GM19328 (cell line): ENCODE measurements at regions not wholly inside any gene's neighbourhood (a gene's known extent, or its start where the extent isn't known, plus 50 kb on each side); places are given as distances from the start of the nearest gene placed in this dataset.

Experiments
- ATAC-seq: cut with Tn5 transposase; IDR thresholded peaks from one replicate; pipeline ENCODE4 v1.9.1; 2021; ENCODE audit warnings: mild to moderate bottlenecking, moderate library complexity; ENCODE audit not compliant: unreplicated experiment

DNA sequence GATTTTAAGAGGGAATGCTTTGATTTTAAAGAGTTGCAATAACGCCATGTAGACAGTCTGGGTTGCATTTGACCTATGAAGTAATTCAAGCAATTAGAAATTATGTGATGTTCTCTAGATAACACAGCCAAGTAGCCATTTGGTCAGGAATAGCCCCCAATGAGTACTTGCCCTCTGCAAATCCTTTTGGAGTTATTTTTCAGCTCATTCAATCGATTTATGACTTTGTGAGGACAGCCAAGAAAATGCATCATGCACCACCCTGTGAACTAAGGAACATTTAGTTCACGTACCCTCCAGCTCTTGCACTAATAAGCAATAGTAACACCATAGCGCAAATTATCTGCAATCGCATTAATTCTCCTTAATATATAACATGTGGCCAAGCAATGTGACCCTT is 552.6 kb upstream of the INTU start:
- no peak for ATAC-seq

DNA sequence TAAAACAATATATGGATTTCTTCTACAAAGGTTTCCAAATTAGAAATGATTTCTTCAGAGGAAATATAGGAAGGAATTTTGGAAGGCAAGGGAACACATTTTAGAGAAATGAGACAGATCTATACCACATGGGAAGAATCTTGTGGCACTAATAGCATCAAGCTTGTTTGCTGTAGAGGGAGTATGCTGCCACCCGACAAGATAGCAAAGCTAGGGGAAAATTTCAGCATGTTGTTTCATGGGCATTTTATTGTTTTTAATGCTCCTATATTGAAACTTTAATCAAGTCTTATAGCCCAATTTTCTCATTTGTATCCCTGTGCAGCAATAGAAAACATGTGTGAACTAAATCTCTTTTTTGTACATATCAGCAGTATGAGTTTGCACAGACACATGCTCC is 551.7 kb upstream of the INTU start:
- ATAC-seq, result no peak

DNA sequence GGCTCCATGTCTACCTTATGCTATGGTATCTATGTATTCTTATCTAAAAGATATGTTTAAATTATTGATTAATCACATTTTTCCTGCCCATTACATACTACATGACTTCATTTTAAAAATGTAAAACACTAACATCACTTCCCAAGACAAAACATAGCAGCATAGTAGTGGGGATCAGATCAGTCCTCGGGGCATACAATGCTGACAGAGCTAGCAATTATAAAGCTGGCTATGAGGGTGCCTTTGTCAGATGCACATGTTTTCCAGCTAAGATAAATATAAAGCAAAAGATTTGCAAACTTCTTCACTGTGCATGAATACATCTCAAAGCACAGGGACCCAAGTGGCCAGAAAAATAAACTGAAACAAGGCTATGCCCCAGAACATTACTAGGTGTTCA is 549.8 kb upstream of the INTU start:
- ATAC-seq, result no peak

DNA sequence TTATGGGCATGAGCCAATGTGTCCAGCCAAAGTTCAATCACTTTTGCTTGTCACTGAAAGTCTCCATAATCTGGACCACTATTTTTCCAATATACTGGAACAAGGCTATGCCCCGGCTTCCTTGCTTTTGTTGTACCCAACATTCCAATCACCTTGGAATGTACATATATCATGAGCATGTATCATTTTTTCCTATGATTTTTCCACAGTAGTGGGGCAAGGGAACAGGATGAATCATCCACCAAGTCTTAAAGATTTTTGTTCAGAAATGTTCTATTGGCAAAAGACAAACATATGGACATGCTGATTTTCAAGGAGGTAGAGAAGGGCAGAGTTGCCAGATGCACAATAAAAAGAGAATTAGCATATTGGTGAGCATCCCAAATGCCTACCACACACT is 548.1 kb upstream of the INTU start:
- ATAC-seq, result no peak

DNA sequence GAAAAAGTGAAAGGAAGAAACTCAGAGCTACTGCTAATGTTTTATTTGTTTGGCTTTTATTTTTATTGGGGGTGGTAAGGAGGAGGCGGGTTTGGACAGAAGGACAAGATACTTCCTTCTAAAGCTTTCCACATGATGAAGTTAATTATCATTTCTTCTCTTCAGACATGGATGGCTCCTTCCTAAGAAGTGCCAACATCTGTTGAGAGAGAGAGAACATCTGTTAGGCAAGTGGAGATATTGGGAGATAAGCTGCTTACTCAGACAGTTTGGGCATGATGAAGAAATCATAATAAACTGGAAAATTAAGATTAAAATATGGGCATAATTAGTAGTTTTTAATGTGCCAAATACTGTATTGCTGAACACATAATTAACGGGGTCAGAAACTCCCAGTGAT is 535.7 kb upstream of the INTU start:
- no peak for ATAC-seq

DNA sequence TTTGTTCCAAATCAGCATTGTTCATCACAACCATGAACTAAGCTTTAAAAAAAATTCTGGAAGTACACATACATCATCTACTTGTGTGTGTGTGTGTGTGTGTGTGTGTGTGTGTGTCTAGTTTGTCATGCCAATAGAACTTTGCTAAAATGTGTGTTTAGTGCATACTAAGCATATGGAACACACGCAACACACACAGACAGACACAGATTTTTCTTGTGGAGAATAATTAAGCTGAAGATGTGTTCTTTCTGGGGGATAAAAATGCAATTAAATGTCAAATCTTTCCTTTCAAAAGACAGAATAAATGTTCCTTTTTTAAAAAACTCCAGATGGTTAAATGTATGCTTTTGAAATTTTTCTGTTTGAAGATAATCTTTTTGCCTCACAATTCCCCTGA is 530.4 kb upstream of the INTU start:
- ATAC-seq, result no peak

DNA sequence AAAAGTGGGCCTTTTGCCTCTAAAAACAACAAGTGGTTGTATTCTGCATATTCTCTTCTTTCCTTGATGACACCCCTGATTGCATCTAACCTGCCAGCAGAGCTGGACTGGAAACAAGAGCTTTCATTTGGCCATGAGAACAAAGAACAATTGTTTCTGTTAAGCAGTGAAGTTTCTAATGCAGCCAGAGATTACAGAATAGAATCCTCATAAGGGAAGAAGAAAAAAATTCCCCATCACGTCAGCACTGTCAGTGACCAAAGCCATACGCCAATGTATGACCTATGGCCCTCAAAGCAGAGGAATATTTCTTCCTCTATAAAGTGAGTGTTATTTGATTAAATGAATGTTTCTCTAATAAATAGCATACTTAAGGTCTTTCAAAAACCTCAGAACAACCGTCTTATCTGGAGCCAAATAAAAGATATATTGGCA is 529.1 kb upstream of the INTU start:
- no peak for ATAC-seq

DNA sequence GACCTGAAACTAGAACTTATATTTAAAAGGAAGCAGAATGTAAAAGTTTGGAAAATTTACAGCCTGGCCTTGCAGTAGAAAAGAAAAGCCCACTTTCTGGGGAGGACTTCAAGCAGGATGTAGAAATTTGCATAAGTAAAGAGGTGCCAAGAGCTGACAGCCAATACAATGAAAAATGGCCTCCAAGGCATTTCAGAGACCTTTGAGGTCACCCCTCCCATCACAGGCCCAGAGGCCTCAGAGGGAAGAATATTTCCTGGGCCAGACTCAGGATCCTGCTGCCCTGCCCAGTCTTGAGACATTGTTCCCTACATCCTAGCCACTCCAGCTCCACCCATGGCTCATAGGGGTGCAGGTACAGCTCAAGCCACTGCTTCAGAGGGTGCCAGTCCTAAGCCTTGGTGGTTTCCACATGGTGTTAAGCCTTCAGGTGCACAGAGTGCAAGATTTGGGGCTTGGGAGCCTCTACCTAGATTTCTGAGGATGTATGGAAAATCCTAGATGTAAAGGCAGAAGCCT is 518.9 kb upstream of the INTU start:
- no peak for ATAC-seq

DNA sequence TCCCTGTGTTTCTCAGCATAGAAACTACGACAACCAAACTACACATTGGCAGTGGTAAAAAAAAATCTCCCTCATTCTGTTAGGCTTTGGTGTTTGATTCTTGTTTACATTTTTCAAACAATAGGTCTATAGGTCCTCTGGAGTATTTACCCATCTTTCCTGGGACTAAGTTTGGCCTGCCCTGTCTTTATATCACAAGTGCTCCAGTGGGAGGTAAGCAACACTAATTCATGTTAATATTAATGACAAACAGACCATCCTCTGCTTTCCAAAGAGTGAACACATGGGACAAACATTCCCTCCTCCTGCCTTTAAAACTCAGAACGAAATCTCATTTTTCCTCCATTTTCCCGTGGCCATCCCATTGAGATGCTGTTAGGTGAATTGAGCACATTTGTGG is 514.1 kb upstream of the INTU start:
- ATAC-seq, result no peak

DNA sequence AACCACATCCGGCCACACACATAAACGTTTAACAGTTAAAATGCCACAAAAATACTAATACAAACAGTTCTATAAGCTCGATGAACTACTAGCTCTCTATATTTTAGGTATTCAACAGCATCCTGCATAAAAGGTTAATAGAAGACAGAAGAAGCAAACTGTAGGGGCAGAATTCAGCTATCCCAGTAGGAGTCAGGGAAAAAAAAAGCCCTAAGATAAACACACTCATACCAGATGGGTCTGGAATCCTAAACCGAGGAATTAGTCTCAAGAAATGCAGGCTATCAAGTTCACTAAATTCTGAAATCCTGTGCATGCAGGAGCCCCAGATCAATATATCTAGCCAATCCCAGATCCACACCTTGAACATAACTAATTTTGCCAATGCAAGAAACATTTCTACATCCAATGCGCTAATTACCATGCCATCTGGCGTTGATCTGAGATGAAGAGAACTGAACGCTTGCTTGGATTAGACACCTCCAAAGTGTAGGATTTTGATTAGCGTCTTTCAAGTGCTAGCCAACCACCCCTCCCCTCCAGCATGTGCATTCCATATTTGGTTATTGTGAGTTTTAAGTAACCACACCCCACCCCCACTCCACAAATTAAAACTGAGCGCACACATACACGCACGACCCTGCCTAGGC is 512.2 kb upstream of the INTU start:
- ATAC-seq, result no peak

DNA sequence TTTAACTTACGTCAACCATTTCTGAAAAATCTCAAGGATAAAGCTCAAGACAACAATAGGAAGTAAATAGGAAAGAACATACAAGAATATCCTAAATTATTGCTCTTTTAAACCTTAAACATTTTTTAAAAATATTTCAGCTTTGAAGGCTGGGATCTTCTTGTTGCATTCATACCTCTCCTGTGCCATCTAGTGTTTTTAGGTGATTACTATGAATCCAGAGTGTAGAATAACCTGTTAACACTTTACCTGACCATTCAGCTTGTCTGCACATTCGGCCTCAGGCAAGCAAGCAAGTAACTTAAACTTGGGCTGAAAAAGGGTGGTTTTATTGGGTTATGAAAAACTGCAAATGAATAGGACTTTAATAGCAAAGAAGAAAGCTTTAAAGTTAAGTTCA is 507.8 kb upstream of the INTU start:
- no peak for ATAC-seq

DNA sequence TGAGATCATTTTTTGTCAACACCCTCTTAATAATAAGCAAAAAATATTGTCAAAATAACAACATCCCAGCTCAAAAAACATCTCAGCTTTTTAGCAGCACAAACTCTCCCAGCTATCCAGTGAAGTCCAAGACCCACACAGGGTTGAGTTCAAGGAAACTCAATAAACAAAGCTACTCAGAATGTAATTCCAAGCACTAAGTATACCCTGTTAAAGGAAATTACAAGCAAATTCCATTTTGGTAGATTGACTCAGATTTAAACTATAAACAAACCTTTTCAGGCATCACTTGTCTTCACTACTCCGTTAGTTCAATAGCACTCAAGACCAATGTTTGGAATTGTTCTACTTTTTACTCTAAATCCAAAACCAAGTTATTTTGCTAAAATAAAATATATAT is 506.0 kb upstream of the INTU start:
- ATAC-seq, result no peak

DNA sequence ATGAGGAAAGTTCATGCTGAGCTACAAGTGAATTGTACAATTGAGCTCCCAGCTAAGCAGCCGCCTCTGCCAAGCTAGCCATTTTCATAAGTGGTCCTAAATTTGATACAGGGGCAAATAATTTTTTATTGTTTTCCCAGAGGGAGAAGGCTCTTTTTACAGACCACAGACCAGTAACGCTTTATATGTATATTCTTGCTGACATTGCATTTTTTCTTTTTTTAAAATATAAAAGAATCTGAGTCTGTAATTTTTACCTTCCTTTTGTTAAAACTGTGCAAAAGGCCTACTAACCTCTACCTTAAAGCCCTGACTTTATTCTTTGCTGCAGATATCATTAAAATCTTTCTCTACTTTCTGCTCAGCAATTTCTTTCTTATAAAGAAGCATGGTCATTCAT is 501.2 kb upstream of the INTU start:
- no peak for ATAC-seq

DNA sequence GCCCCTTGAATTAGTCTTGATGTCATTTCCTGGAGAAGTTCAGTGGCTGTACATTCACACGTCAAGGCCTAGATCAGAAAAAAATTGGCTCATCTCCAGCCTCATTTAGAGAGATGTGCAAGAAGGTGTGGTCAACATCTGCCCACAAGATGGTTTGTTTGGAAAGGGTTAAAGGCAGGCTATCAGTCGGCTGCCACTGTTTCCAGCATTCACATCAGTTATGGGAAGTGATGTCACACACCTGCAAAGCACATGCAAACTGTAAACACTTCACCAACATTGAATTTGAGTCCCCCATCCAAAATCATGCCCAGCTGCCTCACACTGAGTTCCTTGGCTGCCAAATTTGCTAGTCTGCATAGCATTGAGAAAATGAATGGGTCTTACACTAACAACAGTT is 498.3 kb upstream of the INTU start:
- ATAC-seq, result no peak

DNA sequence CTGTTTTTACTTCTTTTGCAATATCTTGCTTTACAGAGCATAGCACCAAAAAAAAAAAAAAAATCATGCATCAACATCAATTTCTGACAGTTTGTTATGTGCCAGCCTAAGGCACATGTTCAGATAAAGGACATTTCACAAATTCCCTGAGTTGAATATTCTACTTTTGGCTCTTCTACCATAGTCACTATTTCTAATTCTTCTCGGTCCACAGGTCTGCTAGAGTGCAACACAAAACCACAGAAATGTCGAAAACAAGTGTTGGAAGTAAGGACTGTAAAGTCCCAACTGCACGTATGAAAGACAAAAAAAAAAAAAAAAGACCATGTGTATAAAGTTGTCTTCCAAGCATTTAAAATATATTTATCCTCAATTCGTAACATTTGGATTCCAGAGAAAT is 494.2 kb upstream of the INTU start:
- ATAC-seq, result no peak

DNA sequence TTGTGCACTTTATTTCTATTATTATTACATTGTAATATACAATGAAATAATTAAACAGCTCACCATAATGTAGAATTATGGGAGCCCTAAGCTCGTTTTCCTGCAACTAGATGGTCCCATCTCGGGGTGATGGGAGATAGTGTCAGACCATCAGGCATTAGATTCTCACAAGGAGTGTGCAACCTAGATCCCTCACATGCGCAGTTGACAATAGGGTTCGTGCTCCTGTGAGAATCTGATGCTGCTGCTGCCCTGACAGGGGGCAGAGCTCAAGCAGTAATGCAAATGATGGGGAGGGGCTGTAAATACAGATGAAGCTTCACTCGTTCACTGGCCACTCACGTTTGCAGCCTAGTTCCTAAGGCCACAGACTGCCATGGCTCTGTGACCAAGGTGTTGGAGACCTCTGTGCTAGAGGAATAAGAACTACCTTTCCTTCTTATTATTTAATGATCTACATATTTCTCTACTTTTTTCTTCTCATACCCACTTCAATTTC is 492.9 kb upstream of the INTU start:
- no peak for ATAC-seq

DNA sequence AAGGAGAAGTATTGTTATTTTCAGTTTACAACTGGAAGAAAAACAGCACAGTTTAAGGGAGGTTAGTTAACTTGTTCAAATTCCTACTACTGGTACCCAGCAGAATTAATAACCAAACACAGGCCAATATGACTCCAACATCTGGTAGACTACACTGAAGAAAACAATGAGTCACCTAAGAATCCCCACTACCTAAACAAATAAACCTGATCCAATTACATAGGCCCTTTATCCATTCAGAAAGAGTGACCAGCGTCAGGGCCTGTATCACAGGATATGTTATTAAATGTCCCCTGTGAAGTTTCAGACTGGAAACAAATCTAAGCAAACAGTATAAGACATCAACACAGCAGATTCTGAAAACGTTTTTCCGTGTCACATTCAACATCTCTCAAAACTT is 492.5 kb upstream of the INTU start:
- ATAC-seq, result no peak

DNA sequence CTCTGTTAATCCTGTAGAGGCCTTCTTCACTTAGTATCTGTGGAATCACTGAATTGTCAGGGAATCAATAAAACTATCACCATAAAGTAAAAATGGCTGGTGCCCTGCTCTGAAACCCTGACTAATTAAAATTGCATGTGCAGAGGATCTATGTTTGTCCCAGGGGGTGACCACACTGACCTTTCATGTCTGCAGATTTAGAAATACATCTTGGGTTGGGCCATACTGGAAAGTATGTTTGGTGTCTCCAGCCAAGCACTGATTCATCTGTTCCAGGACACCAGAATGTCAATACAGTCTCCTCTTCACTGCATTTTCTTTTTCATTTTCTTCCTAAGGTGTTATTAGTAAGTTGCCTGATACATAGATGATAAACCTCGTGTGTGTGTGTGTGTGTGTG is 490.9 kb upstream of the INTU start:
- ATAC-seq, result no peak

DNA sequence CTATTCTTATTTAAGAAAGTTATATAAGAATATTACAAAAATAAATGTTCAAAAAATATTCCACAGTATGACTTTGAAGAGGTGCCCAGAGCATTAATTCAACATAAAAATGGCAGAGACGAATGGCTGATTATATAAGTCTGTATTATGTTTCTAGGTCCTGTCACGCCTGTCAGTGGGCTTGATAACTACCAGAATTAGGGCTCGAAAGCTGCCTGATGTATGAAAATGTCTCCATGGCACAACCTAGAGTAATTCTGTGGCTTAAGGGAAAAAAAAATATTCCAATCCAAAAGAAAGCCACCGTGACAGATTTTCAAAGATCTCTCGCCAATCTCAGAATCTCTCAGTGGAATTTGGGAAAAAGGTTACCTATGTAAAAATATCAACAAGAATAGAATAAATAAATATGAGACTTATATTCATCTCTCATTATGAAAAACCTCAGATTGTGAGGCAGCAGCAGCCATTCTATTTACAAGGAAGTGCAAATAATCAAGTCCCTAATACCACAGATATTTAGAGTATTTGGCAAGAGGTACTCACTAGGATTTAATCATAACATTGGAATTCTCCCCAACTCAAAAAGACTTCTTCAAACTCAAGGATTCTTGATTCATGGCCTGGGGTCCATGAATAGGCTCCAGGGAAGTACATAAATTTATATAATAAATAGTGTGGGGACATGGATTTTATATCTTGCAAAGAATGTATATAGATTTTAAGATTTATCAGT is 489.1 kb upstream of the INTU start:
- ATAC-seq, result no peak

DNA sequence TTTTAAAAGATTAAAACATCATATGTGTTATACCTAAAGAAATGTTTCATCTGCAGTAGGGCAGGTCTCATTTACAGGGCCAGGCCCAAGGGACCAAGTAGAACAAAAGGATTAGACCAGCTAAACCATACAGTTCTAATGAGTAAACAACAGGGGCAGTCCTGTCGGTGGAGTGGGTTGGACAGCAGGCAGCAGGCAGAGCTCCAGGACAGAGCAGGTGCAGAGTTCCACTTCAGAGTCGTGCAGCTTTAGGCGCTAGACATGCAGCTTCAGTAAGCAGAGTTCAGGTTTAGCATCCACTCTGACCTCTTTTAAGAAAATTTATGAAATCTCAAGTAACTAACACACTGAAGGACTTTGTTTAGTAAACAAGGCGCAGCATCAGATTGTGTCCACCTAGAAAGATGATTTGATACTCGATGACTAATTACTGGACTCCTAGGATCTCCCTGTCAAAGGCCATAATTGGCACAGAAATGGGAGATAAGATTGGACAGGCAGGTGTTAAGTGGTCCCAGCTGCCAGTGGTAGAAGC is 487.7 kb upstream of the INTU start:
- ATAC-seq, result no peak

DNA sequence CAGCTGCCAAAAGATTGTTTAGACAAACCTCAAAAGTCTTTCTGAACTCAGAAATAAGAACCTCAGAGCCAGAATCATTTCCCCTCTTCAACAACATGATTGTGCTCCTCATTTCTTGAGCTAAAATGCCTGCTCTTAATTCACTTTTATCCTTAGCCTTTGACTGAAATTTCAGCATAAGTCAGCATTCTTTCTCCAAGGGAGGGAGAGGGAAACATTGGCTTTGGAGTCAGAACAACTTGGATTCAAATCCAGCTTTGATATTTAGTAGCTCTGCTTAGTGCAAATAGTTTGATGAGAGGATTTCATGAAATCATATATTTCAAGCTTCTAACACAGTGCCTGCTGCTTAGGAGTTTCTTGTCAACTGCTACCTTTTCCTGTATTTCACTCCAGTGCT is 484.6 kb upstream of the INTU start:
- no peak for ATAC-seq

DNA sequence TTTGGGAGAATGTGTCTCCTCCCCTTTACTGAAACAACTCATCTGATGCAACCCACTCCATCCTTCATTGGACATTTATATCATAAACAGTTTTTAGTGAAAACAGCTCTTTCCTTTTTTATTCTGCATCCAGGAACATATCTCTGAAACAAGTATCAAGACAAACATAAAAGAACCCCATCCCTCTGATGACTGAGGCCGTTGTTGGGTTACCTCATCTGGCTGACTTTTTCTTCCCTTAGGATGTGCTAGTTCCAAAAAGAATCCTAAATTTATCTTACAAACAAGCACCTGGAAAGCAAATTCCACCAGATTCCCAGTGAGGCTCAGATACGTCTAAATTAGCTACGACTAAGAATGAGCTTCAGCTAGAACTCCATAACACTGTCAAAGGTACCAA is 483.7 kb upstream of the INTU start:
- ATAC-seq, result no peak
